Keratinocyte (primary cell): ENCODE measurements at regions not wholly inside any gene's neighbourhood (a gene's known extent, or its start where the extent isn't known, plus 50 kb on each side); places are given as distances from the start of the nearest gene placed in this dataset.

Source experiments
- DNase-seq: peaks from one replicate; pipeline ENCODE4 v3.0.0-alpha.2; 2011; ENCODE audit warnings: low read depth, missing footprints, low spot score
- FAIRE-seq: peaks from 2 replicates; lab custom pipeline; 2011; peaks lifted over from hg19 to GRCh38; lab: Jason Lieb, UNC
- H2AFZ ChIP-seq: 2 replicates; pipeline ENCODE4 v1.6.0; 2012; ENCODE audit warnings: low read length, control low read depth, inconsistent platforms; ENCODE audit not compliant: control insufficient read depth
- H3K27ac ChIP-seq: 2 replicates; pipeline ENCODE4 v1.5.1; 2011; ENCODE audit warnings: low read length; ENCODE audit not compliant: control insufficient read depth, insufficient read depth
- H3K27me3 ChIP-seq: 3 replicates; pipeline ENCODE4 v1.6.0; 2011; ENCODE audit warnings: low read length; ENCODE audit not compliant: control insufficient read depth, insufficient read depth; ENCODE audit errors: extremely low read depth
- H3K36me3 ChIP-seq, 2 experiments: 2 replicates in 1 of 2; 3 replicates in 1 of 2; pipeline ENCODE4 v1.5.1; 2011; ENCODE audit warnings: low read length in 2 of 2, mild to moderate bottlenecking in 1 of 2; ENCODE audit not compliant: control insufficient read depth in 2 of 2, insufficient read depth in 2 of 2; ENCODE audit errors: extremely low read depth in 1 of 2
- H3K4me1 ChIP-seq: 3 replicates; pipeline ENCODE4 v1.5.1; 2011; ENCODE audit warnings: low read length; ENCODE audit not compliant: control insufficient read depth, insufficient read depth; ENCODE audit errors: extremely low read depth
- H3K4me2 ChIP-seq: 3 replicates; pipeline ENCODE4 v1.6.0; 2011; ENCODE audit warnings: low read depth, low read length; ENCODE audit not compliant: control insufficient read depth, insufficient read depth; ENCODE audit errors: extremely low read depth
- H3K4me3 ChIP-seq, 3 experiments: fragments of 200-600 bp in 1 of 3; sonication (generic) in 1 of 3; 2 replicates in 2 of 3; 3 replicates in 1 of 3; pipeline ENCODE4 v1.5.1; 2011 to 2016; ENCODE audit warnings: low read length in 3 of 3, mild to moderate bottlenecking in 3 of 3, control low read depth in 2 of 3, inconsistent platforms in 1 of 3, low read depth in 1 of 3, mixed read lengths in 1 of 3, mixed run types in 1 of 3, moderate library complexity in 1 of 3; ENCODE audit not compliant: control insufficient read depth in 2 of 3, insufficient read depth in 2 of 3; ENCODE audit errors: extremely low read depth in 1 of 3
- H3K79me2 ChIP-seq: 2 replicates; pipeline ENCODE4 v1.6.0; 2012; ENCODE audit warnings: low read length; ENCODE audit not compliant: control insufficient read depth, insufficient read depth
- H3K9ac ChIP-seq: 3 replicates; pipeline ENCODE4 v1.6.0; 2011; ENCODE audit warnings: low read length; ENCODE audit not compliant: control insufficient read depth, insufficient read depth; ENCODE audit errors: extremely low read depth
- H3K9me1 ChIP-seq: 3 replicates; pipeline ENCODE4 v1.6.0; 2011; ENCODE audit warnings: low read length; ENCODE audit not compliant: control insufficient read depth, insufficient read depth; ENCODE audit errors: extremely low read depth
- H3K9me3 ChIP-seq: 2 replicates; pipeline ENCODE4 v1.5.1; 2012; ENCODE audit warnings: low read depth, low read length; ENCODE audit not compliant: control insufficient read depth
- H4K20me1 ChIP-seq: 3 replicates; pipeline ENCODE4 v1.6.0; 2011; ENCODE audit warnings: low read length; ENCODE audit not compliant: control insufficient read depth, insufficient read depth; ENCODE audit errors: extremely low read depth
- CTCF ChIP-seq, 3 experiments: IDR thresholded peaks in 1 of 3; conservative IDR thresholded peaks in 1 of 3; optimal IDR thresholded peaks in 1 of 3; 2 replicates in 2 of 3; 3 replicates in 1 of 3; pipeline versions ENCODE3 to v1.5.1; 2011; ENCODE audit warnings: low read length in 3 of 3, mild to moderate bottlenecking in 3 of 3, moderate library complexity in 2 of 3, control low read depth in 1 of 3, inconsistent platforms in 1 of 3; ENCODE audit not compliant: insufficient read depth in 2 of 3; ENCODE audit errors: extremely low read depth in 1 of 3
- EZH2 ChIP-seq: IDR thresholded peaks from one replicate; pipeline ENCODE4 v1.6.1; 2012; ENCODE audit warnings: inconsistent platforms, mild to moderate bottlenecking, low read length, moderate library complexity
- dilution Hi-C: fragments of 300-500 bp; cut with MboI; formaldehyde crosslinking; loops from one replicate; pipeline ENCODE4 v1.7.0; 2020; ENCODE audit warnings: low sequenced_read_pairs; ENCODE audit not compliant: extremely low pct_ligation_motif_present

GRCh38 chr15:54884312-54884711 lies 312.4 kb downstream of the RSL24D1 start:
- H3K4me1 ChIP-seq = no peaks in the 10 kb centered on the region
- no peak for FAIRE-seq
- H3K27me3 ChIP-seq = no peaks in the 10 kb centered on the region
- H2AFZ ChIP-seq = no peak overlapping the region
- no peaks in the 10 kb centered on the region for H3K79me2 ChIP-seq
- H3K9me1 ChIP-seq = no peaks in the 10 kb centered on the region
- H4K20me1 ChIP-seq = no peaks in the 10 kb centered on the region
- no peak overlapping the region for H3K4me2 ChIP-seq
- dilution Hi-C loops = no loop called here
- no peaks in the 10 kb centered on the region for H3K36me3 ChIP-seq
- DNase-seq = no peak
- no peak overlapping the region for H3K9ac ChIP-seq
- no peak for TF ChIP-seq CTCF (optimal IDR thresholded peaks at IDR 0.05 in 1 of 3, IDR thresholded peaks at IDR 0.05 in 1 of 3, conservative IDR thresholded peaks at IDR 0.05 in 1 of 3; ENCODE audit: extremely low read depth in 1 of 3, insufficient read depth in 2 of 3, low read length in 3 of 3)
- TF ChIP-seq EZH2 = no peak
- H3K27ac ChIP-seq = no peak overlapping the region
- peaks cover 2% of the 10 kb centered on the region for H3K9me3 ChIP-seq
- H3K4me3 ChIP-seq = no peak overlapping the region

- FAIRE-seq (no peak), DNase-seq (no peak)
- Histone ChIP-seq H4K20me1 (no peaks in the 10 kb centered on the region), H3K36me3 (no peaks in the 10 kb centered on the region), H3K27me3 (no peaks in the 10 kb centered on the region), H3K79me2 (no peaks in the 10 kb centered on the region), H3K9ac (no peak overlapping the region), H3K9me1 (no peaks in the 10 kb centered on the region), H2AFZ (no peak overlapping the region), H3K27ac (no peak overlapping the region), H3K4me3 (no peak overlapping the region), H3K4me2 (no peak overlapping the region), H3K9me3 (peaks cover 2% of the 10 kb centered on the region), H3K4me1 (no peaks in the 10 kb centered on the region)
- dilution Hi-C loops = no loop called here
- TF ChIP-seq EZH2 (no peak), CTCF (optimal IDR thresholded peaks at IDR 0.05 in 1 of 3, IDR thresholded peaks at IDR 0.05 in 1 of 3, conservative IDR thresholded peaks at IDR 0.05 in 1 of 3; ENCODE audit: extremely low read depth in 1 of 3, insufficient read depth in 2 of 3, low read length in 3 of 3) (no peak)
Measured at GRCh38 chr15:54859982-54860381, 336.8 kb downstream of the RSL24D1 start.
